Activated CD4-positive, CD25-positive, alpha-beta regulatory T cell treated with anti-CD3 and anti-CD28 coated beads, Interleukin-2, amount 50 U/mL, for 72 hours (primary cell): ENCODE measurements at regions not wholly inside any gene's neighbourhood (a gene's known extent, or its start where the extent isn't known, plus 50 kb on each side); places are given as distances from the start of the nearest gene placed in this dataset.
"Not testable (repeated sequence)": the region's sequence is repeated elsewhere in the genome, so short reads cannot be mapped to it uniquely, and the experiment has no call there.

ENCODE experiments used
- DNase-seq: peaks from one replicate; pipeline ENCODE4 v3.0.0; 2021

- no peak for DNase-seq
Measured at GRCh38 chr5:17989567-17990563, 355.6 kb downstream of the TAF11L14 start.

DNA sequence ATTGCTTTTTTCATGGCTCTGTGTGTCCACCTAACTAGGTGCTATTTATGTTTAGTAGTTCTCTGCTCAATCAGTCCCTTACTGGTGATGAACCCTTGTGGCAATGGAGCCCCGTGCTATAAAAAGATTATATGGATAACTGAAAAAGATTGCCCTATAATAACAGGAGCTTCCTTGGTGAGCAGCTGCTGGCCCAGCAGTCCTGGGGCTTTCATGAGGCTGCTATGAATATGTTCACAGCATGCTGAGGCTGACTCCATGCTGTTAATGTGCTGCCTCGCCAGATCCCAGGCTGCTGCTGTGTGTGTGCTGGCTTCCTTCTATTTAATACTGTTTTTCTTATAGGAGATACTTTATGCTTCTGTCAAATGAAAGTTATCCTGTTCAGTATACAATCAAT lies 357.5 kb downstream of the TAF11L14 start:
- no peak for DNase-seq

- no peak for DNase-seq
Measured at GRCh38 chr5:17992291-17992690, 358.0 kb downstream of the TAF11L14 start.

DNA sequence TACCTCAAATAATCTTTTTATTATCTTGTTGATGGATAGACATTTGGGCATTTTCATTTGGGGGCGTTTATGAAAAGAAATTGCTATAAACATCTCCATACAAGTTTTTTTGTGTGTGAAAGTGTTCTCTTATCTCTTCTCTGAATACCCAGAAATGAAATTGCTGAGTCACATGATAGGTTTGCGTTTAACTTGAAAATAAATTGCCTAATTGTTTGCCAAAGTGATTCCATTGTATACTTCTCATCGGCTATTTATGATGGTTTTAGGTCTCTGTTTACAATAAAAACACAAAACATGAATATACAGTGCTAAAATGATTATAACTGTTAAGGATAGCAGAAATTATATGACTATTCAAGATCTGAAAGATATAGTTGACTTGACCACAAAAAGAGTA lies 361.7 kb downstream of the TAF11L14 start:
- no peak for DNase-seq

GRCh38 chr5:17999858-18000257 lies 365.6 kb downstream of the TAF11L14 start:
- no peak for DNase-seq

GRCh38 chr5:18000744-18001143 lies 366.5 kb downstream of the TAF11L14 start:
- no peak for DNase-seq

- no peak for DNase-seq
Measured at GRCh38 chr5:18003312-18003711, 369.1 kb downstream of the TAF11L14 start.

- no peak for DNase-seq
Measured at GRCh38 chr5:18003784-18004183, 369.5 kb downstream of the TAF11L14 start.

GRCh38 chr5:18006235-18006634 lies 372.0 kb downstream of the TAF11L14 start:
- not testable (repeated sequence) for DNase-seq

DNA sequence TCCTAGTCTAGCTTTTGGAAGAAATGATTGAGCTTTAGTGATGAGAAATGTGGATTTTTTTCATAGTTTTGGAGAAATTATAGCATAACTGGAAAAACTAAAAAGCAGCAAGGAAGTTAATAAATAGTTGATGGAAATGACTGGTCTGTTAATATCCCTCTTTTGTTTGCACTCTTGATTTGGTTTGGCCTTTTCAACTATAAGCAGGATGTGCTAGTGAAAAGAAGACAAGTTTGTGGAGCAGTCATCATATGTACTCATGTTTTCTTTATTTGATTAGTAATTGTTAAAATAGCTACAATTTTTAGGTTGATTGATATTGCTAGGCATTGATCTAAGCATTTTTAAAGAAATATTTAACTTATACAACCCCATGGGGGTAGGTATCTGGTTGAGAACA lies 374.7 kb downstream of the TAF11L14 start:
- no peak for DNase-seq

DNA sequence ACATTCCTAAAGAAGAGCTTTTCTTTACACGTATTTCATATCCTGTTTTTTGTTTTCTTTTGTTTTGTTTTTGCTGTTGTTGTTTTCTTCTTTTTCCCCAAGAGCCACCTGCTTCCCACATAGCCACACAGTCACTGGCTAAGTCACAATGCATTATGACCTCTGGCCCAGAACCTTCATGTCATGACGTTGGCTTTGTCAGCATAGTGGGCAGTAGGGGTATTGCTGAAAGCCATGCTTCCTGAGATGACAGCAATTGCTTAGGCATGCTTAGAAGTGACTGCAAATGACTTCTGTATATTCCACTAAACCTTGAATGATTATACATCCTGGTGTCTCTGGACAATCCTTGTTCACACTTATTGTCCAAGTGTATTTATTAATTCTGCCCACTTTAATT lies 375.8 kb downstream of the TAF11L14 start:
- DNase-seq = no peak

- no peak for DNase-seq
Measured at GRCh38 chr5:18018472-18018871, 384.2 kb downstream of the TAF11L14 start.

DNA sequence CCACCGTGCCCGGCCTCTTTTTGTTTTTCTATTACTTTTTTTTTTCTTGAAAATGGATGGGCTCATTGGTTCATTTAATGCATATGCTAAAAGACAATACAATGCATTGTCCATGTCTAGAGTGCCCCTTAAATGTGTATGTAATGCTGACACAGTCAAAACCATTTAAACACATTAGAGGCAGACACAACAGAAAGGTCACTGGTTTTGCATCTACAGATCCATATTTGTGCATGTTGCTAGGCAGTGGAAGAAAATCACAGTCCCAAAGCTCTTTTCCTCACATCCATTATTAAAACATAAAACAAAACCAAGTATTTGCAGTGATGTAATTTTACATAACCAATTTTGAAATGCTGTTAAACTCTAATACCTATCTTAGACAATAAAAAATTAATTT lies 389.0 kb downstream of the TAF11L14 start:
- DNase-seq = no peak

- no peak for DNase-seq
Measured at GRCh38 chr5:18023986-18024385, 389.7 kb downstream of the TAF11L14 start.

DNA sequence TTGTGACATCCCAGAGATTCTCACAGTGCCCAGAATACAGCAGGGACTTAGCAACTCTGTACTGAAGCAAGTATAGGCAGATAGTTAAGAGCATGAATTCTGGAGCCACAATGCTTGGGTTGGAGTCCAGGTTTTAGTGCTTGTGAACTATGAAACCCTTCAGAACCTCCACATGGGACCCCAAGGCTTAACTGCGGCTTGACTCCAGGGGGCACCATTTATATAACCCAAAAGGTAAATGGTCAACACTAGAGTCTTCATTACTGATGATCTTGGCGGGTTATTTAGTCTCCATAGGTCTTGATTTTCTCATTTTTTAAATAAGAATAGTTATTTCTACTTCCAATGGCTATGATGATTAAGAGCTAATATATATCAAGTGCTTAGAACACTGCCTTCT lies 390.3 kb downstream of the TAF11L14 start:
- DNase-seq = no peak

DNA sequence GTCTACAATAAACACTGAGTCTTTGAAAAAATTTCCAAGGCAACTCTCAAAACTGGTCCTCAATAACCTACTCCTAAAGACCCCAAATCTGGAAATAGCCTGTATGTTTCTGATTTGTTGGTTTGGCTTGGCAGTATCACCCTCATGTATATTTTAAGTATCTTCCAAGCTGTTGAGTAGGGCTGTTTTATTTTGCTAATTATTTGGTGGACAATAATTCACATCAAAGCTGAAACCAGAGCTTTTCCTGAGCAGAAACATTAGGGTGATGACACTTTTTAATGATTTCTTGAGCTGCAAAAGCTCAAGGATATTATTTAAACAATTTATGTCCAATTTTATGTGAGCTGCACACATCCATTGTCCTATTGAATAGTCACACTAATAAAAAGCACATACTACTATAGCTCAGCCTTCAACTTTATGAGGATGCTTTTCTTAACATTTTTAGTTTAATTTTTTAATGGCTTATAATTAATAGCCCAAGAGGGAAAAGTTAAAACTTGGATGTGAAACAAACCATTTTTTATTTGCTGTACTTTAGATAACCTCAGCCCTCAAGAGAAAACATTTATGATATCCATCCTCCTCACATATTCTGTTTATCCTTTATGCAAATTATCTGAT lies 393.1 kb downstream of the TAF11L14 start:
- no peak for DNase-seq

- no peak for DNase-seq
Measured at GRCh38 chr5:18028036-18028435, 393.8 kb downstream of the TAF11L14 start.

GRCh38 chr5:18032744-18033143 lies 398.5 kb downstream of the TAF11L14 start:
- no peak for DNase-seq

- DNase-seq = no peak
Measured at GRCh38 chr5:18036531-18036930, 402.3 kb downstream of the TAF11L14 start.

DNA sequence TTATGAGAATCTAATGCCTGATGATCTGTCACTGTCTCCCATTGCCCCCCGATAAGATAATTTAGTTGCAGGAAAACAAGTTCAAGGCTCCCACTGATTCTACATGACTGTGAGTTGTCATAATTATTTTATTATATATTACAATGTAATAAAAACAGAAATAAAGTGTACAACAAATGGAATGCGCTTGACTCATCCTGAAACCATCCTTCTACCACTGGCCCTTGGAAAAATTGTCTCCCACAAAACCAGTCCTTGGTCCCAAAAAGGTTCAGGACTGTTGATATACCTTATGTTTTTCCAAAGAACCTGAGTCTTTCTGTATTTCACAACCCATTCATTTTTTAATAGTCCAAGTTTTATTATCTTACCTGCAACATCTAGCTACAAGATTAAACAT lies 403.5 kb downstream of the TAF11L14 start:
- no peak for DNase-seq

DNA sequence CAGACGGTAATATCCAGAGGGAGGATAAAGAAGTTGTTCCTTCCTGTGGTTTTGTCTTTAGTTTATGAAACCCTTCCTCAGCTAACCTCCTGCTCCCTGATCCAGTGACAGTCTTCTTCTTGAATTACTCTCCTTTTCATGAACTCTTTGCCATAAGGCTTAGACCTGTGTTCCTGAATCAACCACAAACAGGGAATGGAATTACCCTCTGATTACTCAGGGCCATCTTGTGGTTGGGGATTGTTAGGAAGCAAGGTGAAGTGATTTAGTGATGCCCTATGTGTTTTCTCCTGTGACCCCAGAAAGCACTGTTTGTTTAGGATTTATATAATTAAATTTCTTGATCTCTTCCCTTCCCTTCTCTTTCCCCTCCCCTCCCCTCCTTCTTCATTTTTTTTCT lies 409.1 kb downstream of the TAF11L14 start:
- no peak for DNase-seq

GRCh38 chr5:18048449-18048848 lies 414.2 kb downstream of the TAF11L14 start:
- DNase-seq = no peak

GRCh38 chr5:18050345-18050744 lies 416.1 kb downstream of the TAF11L14 start:
- DNase-seq = no peak

DNA sequence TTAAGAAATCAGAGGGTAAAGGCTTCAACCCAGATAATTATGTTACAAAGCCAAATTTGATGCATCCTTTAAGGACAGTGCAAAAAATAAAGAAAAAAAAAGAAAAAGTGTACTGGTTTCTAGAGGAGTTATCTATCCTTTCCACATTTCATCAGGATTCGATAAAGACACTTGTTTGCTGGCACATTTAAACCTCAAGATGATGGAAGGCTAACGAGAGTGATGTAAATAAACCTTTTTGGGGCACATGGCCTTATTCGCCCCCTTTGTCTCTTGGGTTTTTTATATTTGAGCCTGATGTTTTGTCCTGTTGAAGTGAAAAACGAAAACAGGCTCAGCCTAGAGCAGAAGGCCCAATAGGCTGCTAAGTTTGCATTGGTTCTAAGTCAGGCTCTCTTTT lies 416.5 kb downstream of the TAF11L14 start:
- no peak for DNase-seq
